ENCODE measurements at regions not wholly inside any gene's neighbourhood (a gene's known extent, or its start where the extent isn't known, plus 50 kb on each side); places are given as distances from the start of the nearest gene placed in this dataset.
"Not testable (repeated sequence)": the region's sequence is repeated elsewhere in the genome, so short reads cannot be mapped to it uniquely, and the experiment has no call there.

DNA sequence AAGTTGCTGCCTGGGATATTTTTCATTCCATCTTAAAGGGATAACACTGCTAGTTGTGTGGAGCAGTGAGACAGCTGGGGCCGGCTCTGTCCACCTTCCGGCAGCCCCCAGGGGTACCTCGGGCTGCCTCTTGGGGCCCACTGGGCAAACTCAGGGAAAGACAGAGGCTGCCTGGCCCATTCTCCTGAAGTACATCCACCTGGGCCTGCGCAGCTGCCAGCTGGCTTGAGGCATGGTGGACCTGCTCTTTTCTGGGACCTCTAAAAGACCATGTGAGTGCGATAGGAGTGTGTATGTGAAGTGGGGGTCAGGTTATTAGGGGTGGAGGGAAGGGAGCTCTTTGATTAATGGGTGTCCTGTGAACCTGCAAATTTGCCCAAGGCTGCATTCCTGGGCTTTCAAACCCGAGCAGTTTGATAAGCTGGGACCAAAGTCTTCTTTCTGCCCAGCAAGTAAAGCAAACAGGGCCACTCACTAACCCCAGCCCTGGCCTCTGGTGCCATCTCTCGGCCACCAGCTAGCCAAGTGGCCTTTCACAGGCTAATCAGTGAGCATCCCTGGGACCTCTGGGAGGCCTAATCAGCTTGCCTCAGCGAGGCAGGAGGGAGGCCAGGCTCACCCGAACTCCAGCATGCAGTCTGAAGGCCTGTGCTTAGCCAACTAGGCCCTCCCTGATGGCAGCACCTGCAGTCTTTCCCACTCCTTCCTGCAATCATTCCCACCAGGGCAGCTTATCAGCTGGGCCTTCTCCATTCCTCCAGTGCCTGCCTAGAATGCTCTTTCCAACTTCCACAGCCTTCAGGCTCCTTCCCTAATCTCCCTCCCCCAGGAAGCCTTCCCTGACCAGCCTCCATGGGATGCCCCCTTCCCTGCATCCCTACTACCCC is 954.7 kb upstream of the ZNF722 start:
- no peak overlapping the region for H3K27ac ChIP-seq
- no peak overlapping the region for H3K4me3 ChIP-seq
- TF ChIP-seq Cebpa-rat (IDR thresholded peaks at IDR 0.05), result no peak
- no peaks in the 10 kb centered on the region for H4K20me1 ChIP-seq
- no peak overlapping the region for H3K4me2 ChIP-seq
- no peak overlapping the region for H3K9ac ChIP-seq
- H3K9me3 ChIP-seq, result peaks cover 28% of the 10 kb centered on the region; the same call in 1 of the 2 replicates
- no peaks in the 10 kb centered on the region for H3K36me3 ChIP-seq
- H3K4me1 ChIP-seq, result no peaks in the 10 kb centered on the region
- H3K27me3 ChIP-seq, result no peaks in the 10 kb centered on the region

DNA sequence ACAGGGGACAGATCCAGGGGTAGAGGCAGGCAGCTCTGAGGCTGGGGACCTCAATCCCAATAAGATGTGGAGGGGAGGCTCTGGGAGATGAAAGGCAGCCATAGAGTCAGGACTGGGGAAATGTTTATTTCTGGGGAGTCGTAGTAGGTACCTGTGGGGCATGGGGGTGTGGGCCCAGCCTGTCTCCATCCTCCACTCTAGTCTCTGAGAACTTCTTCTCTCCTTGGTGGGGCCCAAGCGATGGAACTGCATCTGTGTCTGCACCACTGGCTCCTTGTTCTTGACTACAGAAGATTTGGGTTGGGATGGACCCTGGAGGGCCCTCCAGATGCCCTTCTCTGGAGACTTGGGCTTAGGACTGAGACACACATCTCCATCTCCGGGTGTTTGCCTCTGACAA is 953.9 kb upstream of the ZNF722 start:
- Histone ChIP-seq H4K20me1 (no peaks in the 10 kb centered on the region), H3K27me3 (no peaks in the 10 kb centered on the region), H3K4me1 (no peaks in the 10 kb centered on the region), H3K9ac (no peak overlapping the region), H3K4me3 (no peak overlapping the region), H3K27ac (no peak overlapping the region), H3K9me3 (peaks cover 23% of the 10 kb centered on the region; the same call in 1 of the 2 replicates), H3K36me3 (no peaks in the 10 kb centered on the region), H3K4me2 (no peak overlapping the region)
- no peak for TF ChIP-seq Cebpa-rat (IDR thresholded peaks at IDR 0.05)

DNA sequence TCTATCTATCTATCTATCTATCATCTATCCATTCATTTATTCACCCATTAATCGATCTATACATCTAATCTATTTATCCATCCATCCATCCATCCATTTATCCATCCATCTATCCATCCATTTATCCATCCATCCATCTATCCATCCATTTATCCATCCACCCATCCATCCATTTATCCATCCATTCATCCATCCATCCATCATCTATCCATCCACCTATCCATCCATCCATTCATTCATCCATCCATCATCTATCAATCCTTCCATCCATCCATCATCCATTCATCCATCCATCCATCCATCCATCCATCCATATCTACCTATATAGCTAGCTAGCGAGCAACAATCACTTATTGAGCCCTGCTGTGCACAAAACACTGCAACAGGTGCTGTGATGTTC is 953.1 kb upstream of the ZNF722 start:
- Histone ChIP-seq H3K27ac (no peak overlapping the region), H3K27me3 (no peaks in the 10 kb centered on the region), H4K20me1 (no peaks in the 10 kb centered on the region), H3K9me3 (peaks cover 19% of the 10 kb centered on the region; the same call in 1 of the 2 replicates), H3K9ac (no peak overlapping the region), H3K36me3 (no peaks in the 10 kb centered on the region), H3K4me2 (no peak overlapping the region), H3K4me1 (no peaks in the 10 kb centered on the region), H3K4me3 (no peak overlapping the region)
- no peak for TF ChIP-seq Cebpa-rat (IDR thresholded peaks at IDR 0.05)

DNA sequence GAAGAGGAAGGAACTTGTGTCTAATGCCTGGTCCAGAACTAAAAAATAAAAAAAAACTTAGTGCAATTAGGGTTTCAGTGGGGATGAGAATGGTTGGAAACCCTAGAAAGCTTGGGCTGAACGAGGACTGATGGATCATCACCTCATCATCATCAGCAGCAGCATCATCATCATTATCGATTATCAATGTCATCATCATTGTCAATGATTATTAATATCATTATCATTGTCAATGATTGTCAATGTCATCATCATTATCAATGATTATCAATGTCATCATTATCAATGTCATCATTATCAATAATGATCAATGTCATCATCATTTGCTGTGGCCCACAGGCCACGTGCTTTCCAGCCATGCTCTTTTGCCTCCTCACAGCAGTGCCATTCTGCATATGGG is 952.0 kb upstream of the ZNF722 start:
- no peak overlapping the region for H3K9ac ChIP-seq
- no peaks in the 10 kb centered on the region for H3K36me3 ChIP-seq
- no peaks in the 10 kb centered on the region for H3K27me3 ChIP-seq
- TF ChIP-seq Cebpa-rat (IDR thresholded peaks at IDR 0.05), result no peak
- no peaks in the 10 kb centered on the region for H4K20me1 ChIP-seq
- no peak overlapping the region for H3K27ac ChIP-seq
- peaks cover 10% of the 10 kb centered on the region; the same call in 1 of the 2 replicates for H3K9me3 ChIP-seq
- H3K4me1 ChIP-seq, result no peaks in the 10 kb centered on the region
- no peak overlapping the region for H3K4me3 ChIP-seq
- H3K4me2 ChIP-seq, result no peak overlapping the region

DNA sequence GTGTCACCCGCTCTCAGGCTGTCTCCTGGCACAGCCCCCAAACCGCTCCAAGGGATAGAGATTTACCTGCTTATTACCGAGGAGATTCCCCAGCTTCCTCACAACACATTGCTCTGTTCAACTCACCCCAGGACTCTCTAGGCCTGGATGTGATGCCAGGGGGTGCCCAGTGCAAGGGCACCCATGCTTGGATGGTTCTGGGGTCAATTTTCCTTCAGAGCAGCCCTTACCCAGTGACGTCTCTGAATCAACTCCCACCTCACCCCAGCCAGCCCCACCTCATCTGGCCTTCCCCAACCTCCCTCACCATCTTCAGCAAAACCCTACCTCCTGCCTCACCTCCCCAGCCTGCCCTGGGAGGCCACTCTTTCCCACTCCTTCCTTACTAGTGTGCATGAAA is 951.6 kb upstream of the ZNF722 start:
- H3K4me1 ChIP-seq, result no peaks in the 10 kb centered on the region
- no peak for TF ChIP-seq Cebpa-rat (IDR thresholded peaks at IDR 0.05)
- H4K20me1 ChIP-seq, result no peaks in the 10 kb centered on the region
- H3K36me3 ChIP-seq, result no peaks in the 10 kb centered on the region
- H3K4me2 ChIP-seq, result no peak overlapping the region
- H3K27ac ChIP-seq, result no peak overlapping the region
- H3K9ac ChIP-seq, result no peak overlapping the region
- H3K4me3 ChIP-seq, result no peak overlapping the region
- H3K27me3 ChIP-seq, result no peaks in the 10 kb centered on the region
- peaks cover 13% of the 10 kb centered on the region for H3K9me3 ChIP-seq

DNA sequence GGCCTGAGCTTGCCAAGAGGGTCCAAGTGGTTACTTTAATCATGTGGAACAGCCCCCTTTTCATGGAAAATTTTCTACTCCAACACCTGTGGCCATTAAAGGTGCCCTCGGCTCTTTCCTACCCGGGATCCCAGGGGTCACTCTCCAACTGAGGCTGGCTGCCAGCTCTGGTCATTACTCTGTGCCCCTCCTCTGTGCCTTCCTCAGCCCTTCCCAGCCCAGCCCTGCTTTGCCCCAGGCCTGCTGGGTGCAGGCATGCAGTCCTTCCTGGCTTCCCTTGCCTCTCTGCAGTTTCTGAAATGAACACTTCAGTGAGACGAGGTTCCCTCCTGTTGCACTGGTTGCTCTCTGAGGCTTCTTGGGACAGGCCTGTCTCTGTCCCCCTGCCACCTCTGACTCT is 951.1 kb upstream of the ZNF722 start:
- no peak for TF ChIP-seq Cebpa-rat (IDR thresholded peaks at IDR 0.05)
- Histone ChIP-seq H3K9me3 (peaks cover 17% of the 10 kb centered on the region), H3K36me3 (no peaks in the 10 kb centered on the region), H4K20me1 (no peaks in the 10 kb centered on the region), H3K4me2 (no peak overlapping the region), H3K27me3 (no peaks in the 10 kb centered on the region), H3K4me3 (no peak overlapping the region), H3K4me1 (no peaks in the 10 kb centered on the region), H3K27ac (no peak overlapping the region), H3K9ac (no peak overlapping the region)

DNA sequence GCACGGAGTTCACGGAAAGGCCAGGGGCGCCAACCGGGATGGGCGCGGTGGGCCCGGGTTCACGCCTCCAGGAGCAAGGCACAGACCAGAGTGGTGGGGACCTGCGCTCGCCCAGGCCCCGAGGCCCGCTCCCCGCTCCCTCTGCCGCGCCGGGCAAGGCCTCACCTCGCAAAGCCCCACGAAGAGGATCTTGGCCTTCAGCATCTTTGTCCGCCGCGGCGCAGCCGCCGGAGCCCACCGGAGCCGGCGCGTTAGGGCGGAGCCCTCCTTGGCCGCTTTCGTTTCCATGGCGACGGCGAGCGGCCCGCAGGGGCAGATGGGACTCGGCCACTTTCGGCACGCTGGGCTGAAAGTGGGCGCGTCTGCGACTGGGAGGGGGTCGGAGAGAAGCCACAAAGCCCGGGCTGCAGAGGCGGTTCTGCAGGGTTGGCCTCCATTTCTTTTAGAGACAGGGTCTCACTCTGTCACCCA is 944.4 kb upstream of the ZNF722 start:
- no peak overlapping the region for H3K4me2 ChIP-seq
- H3K9me3 ChIP-seq, result peaks cover 71% of the 10 kb centered on the region
- no peaks in the 10 kb centered on the region for H3K36me3 ChIP-seq
- H4K20me1 ChIP-seq, result no peaks in the 10 kb centered on the region
- no peak for TF ChIP-seq Cebpa-rat (IDR thresholded peaks at IDR 0.05)
- no peaks in the 10 kb centered on the region for H3K27me3 ChIP-seq
- no peak overlapping the region for H3K9ac ChIP-seq
- H3K27ac ChIP-seq, result no peak overlapping the region
- no peaks in the 10 kb centered on the region for H3K4me1 ChIP-seq
- no peak overlapping the region for H3K4me3 ChIP-seq

DNA sequence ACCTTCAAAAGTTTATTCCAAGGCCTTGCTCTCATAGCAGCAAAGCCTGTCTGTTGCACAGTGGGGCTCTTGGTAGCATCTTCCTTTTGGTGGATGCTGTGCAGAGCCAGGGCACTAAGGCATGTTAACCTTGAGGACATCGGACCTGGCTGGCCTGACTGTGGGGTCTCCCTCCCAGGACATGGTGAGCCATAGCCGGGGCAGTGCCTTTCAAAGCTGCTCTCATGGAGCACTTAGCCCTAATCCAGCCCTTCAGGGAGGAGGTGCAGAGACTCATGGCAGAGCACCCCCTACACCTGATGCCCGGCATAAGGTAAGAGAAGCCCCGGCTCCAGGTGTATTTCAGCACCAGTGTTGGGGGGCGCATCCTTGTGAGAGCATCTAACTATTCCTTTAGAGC is 941.4 kb upstream of the ZNF722 start:
- no peak overlapping the region for H3K9ac ChIP-seq
- H3K4me1 ChIP-seq, result no peaks in the 10 kb centered on the region
- no peak for TF ChIP-seq Cebpa-rat (IDR thresholded peaks at IDR 0.05)

DNA sequence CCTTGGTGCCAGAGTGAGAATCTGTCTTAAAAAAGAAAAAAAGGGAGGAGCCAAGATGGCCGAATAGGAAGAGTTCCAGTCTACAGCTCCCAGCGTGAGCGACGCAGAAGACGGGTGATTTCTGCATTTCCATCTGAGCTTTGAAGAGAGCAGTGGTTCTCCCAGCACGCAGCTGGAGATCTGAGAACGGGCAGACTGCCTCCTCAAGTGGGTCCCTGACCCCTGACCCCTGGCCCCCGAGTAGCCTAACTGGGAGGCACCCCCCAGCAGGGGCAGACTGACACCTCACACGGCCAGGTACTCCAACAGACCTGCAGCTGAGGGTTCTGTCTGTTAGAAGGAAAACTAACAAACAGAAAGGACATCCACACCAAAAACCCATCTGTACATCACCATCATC is 937.9 kb upstream of the ZNF722 start:
- H3K4me3 ChIP-seq, H3K4me2 ChIP-seq, H4K20me1 ChIP-seq, H3K4me1 ChIP-seq, H3K9ac ChIP-seq, H3K36me3 ChIP-seq, H3K27me3 ChIP-seq, H3K27ac ChIP-seq: not testable (repeated sequence)
- H3K9me3 ChIP-seq, result peaks cover 37% of the 10 kb centered on the region

More for the DNA sequence above, 941.4 kb upstream of the ZNF722 start:
- H4K20me1 ChIP-seq, result no peaks in the 10 kb centered on the region
- H3K4me3 ChIP-seq, result no peak overlapping the region
- no peak overlapping the region for H3K4me2 ChIP-seq
- H3K27ac ChIP-seq, result no peak overlapping the region
- H3K9me3 ChIP-seq, result peaks cover 70% of the 10 kb centered on the region
- H3K27me3 ChIP-seq, result no peaks in the 10 kb centered on the region
- H3K36me3 ChIP-seq, result no peaks in the 10 kb centered on the region

DNA sequence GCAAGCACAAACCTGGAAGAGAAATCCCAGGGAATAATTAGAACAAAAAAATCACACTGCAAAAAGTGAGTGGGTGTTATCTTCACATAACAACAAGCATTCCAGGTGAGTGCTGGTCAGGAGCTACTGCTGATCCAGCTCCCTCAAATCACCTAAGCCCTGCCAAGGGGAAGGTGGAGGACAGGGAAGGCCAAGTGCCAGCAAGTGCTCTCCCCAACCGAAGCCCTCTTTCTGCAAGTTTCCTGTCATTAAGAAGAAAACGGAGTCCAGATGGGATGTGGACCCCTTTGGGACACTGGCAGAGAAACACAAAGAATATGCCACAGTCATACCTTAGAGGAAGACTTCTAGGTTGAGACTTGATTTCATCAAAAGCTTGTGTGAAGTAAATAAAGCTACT is 933.0 kb upstream of the ZNF722 start:
- Histone ChIP-seq H3K4me2 (no peak overlapping the region), H3K9me3 (peaks cover 15% of the 10 kb centered on the region), H3K36me3 (no peaks in the 10 kb centered on the region), H3K4me1 (no peaks in the 10 kb centered on the region), H3K4me3 (no peak overlapping the region), H3K27ac (no peak overlapping the region), H3K27me3 (no peaks in the 10 kb centered on the region), H4K20me1 (no peaks in the 10 kb centered on the region), H3K9ac (no peak overlapping the region)
- TF ChIP-seq Cebpa-rat (IDR thresholded peaks at IDR 0.05), result no peak

DNA sequence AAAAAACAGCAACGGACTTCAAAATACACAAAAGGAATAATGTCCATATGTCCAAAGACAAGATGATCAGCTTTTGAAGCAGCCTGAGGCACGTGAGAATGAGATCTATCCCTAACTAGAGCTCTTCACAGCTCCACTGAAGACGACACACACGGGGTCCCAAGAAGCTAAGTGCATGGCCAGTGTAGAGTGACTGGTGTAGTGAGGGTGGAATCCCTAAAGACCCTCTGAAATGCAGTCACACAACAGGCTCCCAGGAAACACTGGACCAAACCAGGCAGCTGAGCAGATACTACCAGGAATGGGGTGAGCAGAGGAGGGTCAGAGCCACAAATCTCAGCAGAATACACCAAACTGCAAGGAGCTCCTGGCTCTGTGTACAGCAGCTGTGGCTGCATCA is 932.4 kb upstream of the ZNF722 start:
- peaks cover 15% of the 10 kb centered on the region for H3K9me3 ChIP-seq
- H3K27me3 ChIP-seq, H3K4me1 ChIP-seq, H3K9ac ChIP-seq, H3K4me2 ChIP-seq, H3K27ac ChIP-seq, H3K4me3 ChIP-seq, H3K36me3 ChIP-seq, H4K20me1 ChIP-seq: not testable (repeated sequence)

Measured in BLaER1 (cell line).